ENCODE measurements at regions not wholly inside any gene's neighbourhood (a gene's known extent, or its start where the extent isn't known, plus 50 kb on each side); places are given as distances from the start of the nearest gene placed in this dataset.

DNA sequence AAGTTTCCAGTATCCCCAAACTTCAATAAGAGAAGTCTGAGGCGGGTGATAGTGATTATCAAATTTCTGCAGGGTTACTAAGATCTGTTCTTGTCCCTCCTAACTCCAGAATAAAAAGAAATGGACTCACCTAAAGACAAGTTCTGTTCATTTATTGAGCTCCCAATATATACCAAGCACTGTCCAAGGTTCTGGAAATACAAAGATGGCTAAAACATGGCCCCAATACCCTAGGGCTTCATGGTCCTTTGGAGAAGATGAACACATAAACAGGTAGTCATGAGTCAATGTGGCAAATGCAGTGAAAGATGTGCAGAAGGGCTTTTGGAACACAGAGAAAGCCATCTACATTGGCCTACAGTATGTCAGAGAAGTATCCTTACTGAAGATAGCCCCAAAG, 231.2 kb downstream of the PPP1R2C start:
- Histone ChIP-seq H3K4me3 (no peak overlapping the region), H3K27me3 (no peaks in the 10 kb centered on the region), H3K9me3 (no peaks in the 10 kb centered on the region), H3K36me3 (no peaks in the 10 kb centered on the region)
- DNase-seq = no peak

DNA sequence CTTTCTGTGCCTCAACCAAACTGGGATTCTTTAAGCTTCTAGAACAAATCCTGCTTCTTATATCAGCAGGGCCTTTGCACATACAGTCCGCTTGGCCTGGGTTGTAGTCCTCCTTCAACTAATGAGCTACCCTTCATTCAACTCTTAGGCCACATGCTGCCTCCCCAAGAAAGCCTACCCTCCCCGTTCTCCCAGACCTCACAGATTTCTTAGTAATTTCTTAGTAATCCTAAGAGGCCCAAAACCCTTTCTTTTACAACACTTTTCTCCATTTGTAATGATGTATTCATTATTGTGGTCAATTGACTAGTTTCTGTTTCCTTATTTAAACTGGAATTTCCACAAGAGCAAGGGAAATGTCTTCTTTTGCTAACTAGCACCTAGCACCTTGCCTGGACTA, 233.1 kb downstream of the PPP1R2C start:
- no peak for DNase-seq
- no peaks in the 10 kb centered on the region for H3K9me3 ChIP-seq
- H3K27me3 ChIP-seq = no peaks in the 10 kb centered on the region
- no peak overlapping the region for H3K4me3 ChIP-seq
- H3K36me3 ChIP-seq = no peaks in the 10 kb centered on the region

DNA sequence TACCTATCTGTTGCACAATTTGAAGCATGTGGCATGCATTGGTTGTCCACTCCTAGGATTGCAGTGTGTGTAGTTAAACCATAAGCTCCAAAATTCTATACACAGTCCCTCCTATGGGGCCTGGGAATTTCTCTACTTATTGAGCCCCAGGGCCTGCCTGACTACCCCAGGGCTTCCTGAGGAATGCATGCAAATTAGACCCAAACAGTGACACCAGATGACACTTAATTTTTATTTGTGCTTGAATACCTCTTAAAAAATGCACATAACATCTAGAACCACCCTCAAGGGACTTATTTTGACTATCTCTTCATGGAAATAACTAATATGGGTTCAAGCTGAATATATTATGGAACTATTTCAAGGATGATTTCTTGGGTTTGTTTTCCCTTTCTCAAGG, 236.4 kb downstream of the PPP1R2C start:
- Histone ChIP-seq H3K27me3 (no peaks in the 10 kb centered on the region), H3K9me3 (no peaks in the 10 kb centered on the region), H3K36me3 (no peaks in the 10 kb centered on the region), H3K4me3 (no peak overlapping the region)
- no peak for DNase-seq

DNA sequence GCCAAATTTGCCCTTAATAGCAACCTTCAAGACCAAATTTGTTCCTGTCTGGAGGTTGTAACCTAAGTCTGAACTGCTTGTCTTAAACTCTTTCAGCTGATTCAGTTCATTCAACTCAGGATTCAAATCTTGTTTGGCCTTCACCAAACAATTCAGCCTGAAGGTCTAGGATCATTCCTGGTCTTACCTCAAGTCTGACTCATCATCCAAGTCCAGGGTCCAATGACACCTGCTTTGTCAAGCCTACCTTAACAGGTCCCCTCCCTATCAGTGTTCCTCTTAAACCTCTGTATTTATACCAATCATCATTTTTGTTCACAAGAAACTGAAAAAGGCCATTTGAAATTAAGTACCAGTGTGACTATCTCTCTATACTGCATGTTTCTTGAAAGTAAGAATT, 237.8 kb downstream of the PPP1R2C start:
- H3K9me3 ChIP-seq = no peaks in the 10 kb centered on the region
- H3K4me3 ChIP-seq = no peak overlapping the region
- DNase-seq = no peak
- no peaks in the 10 kb centered on the region for H3K36me3 ChIP-seq
- no peaks in the 10 kb centered on the region for H3K27me3 ChIP-seq

DNA sequence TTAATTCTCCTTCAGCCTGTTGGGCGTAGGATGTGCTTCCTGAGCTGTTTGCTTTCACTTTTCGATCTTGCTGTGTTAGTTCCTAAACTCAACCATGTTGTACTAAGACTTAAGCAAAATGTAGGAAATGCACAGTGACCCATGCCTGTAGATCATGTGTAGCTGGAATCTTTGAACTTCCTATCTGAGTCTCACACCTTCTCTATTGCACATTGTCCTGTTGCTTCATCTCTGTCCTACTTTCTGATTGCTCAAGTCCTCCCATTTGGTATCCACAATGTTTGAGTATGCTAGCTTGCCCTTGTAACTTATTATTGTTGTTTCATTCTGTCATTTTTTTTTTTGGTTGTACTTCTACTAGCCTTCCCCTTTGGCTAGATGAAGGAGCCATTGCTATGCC, 239.6 kb downstream of the PPP1R2C start:
- no peak for DNase-seq
- Histone ChIP-seq H3K4me3 (no peak overlapping the region), H3K9me3 (no peaks in the 10 kb centered on the region), H3K27me3 (no peaks in the 10 kb centered on the region), H3K36me3 (no peaks in the 10 kb centered on the region)

DNA sequence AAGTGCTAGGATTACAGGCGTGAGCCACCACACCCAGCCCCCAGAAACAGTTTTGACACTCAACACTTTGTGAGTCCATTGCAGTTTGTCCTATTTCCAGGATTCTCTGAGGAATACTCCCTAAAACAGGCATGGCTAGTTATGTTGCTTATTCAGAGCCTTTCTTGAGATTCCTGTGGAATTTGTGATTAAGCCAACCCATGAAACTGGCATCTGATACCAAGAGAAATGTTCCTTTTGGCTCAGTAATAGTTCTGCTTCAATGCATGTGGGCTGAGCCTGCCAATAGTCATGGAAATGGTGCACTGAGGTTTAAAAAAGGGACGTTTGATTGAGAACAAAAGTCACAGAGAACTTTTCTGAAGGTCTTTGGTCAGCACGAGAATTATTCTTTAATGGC, 241.7 kb downstream of the PPP1R2C start:
- H3K36me3 ChIP-seq = no peaks in the 10 kb centered on the region
- H3K9me3 ChIP-seq = no peaks in the 10 kb centered on the region
- H3K4me3 ChIP-seq = no peak overlapping the region
- H3K27me3 ChIP-seq = no peaks in the 10 kb centered on the region
- DNase-seq = no peak

DNA sequence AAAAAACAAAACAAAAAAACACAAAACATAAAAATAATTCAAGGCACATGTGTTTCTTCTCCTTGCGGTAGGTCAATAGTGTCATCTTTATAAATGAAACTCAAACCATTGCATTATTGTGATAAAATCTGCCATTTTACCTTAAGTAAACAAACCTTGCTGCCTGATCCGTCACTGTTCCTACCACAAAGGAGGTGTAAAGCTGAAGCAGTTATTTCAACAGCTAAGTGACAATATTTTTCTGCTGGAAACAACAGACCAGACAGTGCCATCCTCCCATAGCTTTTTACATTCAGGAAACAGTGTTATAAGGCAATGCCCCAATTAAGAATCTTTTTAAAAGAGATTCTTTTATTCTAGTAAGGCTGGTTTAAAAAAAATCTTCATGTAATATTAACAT, 242.7 kb downstream of the PPP1R2C start:
- Histone ChIP-seq H3K36me3 (no peaks in the 10 kb centered on the region), H3K9me3 (no peaks in the 10 kb centered on the region), H3K27me3 (no peaks in the 10 kb centered on the region), H3K4me3 (no peak overlapping the region)
- DNase-seq = no peak

DNA sequence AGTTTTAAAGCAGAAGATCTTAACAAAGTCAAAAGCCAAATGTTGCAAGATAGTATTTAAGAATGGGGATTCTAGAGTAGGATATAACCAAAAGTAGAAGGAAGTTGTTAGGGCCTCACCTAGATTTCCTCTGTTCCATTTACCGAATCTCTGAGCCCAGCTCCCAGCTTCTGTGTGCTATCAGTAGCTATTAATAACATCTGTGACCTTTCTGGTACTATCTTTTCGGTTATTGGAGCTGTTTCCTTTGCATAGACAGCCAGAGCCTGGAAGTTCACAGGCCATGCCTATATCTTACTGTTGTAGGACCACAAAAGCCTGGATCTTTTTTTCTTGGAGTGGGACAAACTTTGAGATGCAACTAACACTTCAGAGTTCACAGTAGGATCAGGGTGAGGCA, 244.2 kb downstream of the PPP1R2C start:
- no peaks in the 10 kb centered on the region for H3K27me3 ChIP-seq
- DNase-seq = no peak
- H3K9me3 ChIP-seq = no peaks in the 10 kb centered on the region
- H3K4me3 ChIP-seq = no peak overlapping the region
- no peaks in the 10 kb centered on the region for H3K36me3 ChIP-seq

DNA sequence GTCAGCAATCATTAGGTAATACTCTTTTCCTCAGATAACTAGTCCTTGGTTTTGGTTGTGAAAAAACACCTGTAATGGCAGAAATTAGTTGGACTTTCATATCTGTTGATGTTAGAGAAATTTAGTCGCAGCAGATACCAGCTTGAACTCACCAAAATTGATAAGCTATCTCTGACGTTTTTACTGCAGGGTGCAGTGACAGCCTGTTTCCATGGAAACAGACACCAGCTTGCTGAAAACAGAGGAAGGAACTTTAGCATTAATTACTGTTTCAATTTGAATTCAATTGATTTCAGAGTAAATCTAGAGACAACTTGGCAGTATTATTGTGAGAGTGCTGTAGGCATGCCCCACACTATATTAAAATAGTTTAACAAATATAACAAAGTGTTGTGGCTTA, 246.5 kb downstream of the PPP1R2C start:
- no peak for DNase-seq
- H3K4me3 ChIP-seq = no peak overlapping the region

DNA sequence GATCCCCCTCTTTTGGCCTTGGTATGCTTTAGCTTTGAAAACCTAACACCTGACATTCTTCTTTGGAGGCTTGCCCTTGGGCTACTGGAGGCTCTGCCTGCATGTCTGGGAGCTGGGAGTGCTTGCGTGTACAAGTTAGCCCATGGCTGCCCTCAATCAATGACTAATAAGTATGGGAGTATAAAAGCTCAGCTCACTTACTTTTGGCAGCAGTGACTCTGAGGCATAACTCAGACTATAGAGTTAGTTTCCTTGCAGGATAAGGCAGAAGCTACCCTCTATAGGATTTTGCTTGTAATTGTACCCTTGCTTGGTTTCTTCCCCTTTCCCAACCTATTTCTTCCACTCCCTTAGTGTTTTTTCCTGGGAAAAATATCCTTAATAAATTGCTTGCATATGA, 247.9 kb downstream of the PPP1R2C start:
- Histone ChIP-seq H3K27me3 (no peaks in the 10 kb centered on the region), H3K4me3 (no peak overlapping the region), H3K9me3 (no peaks in the 10 kb centered on the region), H3K36me3 (no peaks in the 10 kb centered on the region)
- DNase-seq = peak; percentile 14

More for the DNA sequence above, 246.5 kb downstream of the PPP1R2C start:
- Histone ChIP-seq H3K27me3 (no peaks in the 10 kb centered on the region), H3K36me3 (no peaks in the 10 kb centered on the region), H3K9me3 (no peaks in the 10 kb centered on the region)

DNA sequence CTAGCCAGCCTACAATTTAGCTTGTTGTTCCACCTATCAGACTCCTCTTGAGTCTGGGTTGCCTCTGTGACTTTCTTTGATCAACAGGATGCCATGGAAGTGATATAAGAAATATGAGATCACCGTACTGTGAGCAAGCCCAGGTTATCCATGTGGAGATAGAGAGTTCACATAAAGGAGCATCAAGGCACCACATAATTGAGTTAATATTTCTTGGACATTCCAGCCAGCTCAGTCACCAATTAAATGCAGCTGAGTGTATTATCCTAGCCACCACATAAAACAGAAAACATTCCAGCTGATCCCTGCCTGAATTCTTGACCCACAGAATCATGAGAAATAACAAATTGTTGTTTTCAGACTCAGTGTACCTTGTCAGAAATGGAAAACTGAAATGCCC, 253.6 kb downstream of the PPP1R2C start:
- H3K27me3 ChIP-seq = no peaks in the 10 kb centered on the region
- DNase-seq = no peak
- H3K4me3 ChIP-seq = no peak overlapping the region
- no peaks in the 10 kb centered on the region for H3K36me3 ChIP-seq
- no peaks in the 10 kb centered on the region for H3K9me3 ChIP-seq

DNA sequence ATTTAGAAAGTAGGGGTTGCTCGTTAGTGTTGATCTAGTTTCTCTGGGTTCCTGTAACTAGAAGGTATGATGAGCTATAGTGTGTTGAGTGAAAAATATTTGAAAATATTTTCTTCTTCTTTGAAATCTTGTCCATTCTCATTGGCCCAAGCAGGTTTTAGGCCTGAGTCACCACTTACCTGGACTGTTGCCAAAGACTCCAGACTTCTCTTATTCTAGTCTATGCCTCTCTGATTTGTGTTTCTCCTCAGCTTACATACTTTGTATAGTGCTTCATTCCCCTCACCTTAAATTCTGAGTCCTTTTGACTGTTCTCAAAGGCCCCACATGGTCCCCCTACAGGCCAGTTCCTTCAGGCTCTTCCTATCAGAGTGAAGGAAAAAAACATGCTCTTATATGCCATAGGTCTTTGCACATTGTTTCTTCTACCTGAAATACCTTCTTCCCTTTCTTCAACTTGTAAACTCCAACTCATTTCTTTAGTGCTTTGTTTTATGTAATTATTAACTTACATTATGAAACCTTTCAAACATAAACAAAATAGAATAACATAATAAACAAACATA, 258.2 kb downstream of the PPP1R2C start:
- Histone ChIP-seq H3K27me3 (no peaks in the 10 kb centered on the region), H3K36me3 (no peaks in the 10 kb centered on the region), H3K9me3 (no peaks in the 10 kb centered on the region), H3K4me3 (no peak overlapping the region)
- DNase-seq = no peak

DNA sequence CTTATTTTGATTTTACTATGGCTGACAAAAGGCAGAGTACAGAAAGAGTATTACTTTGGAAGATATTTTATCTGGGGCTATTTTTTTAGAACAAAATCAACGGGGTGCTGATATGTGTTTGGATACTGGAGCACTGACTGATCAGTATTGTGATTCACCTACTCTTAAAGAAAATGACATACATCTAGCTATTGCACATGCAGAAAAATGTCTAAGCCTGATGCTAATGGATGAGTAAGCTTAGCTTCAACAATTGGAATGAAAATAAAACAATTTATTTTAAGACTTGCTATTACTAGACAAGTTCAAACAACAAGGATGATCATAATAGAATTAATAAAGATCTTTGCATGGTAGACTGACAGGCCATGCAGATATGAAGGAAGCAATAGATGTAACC, 262.0 kb downstream of the PPP1R2C start:
- no peaks in the 10 kb centered on the region for H3K27me3 ChIP-seq
- DNase-seq = no peak
- H3K36me3 ChIP-seq = no peaks in the 10 kb centered on the region
- no peak overlapping the region for H3K4me3 ChIP-seq
- no peaks in the 10 kb centered on the region for H3K9me3 ChIP-seq

DNA sequence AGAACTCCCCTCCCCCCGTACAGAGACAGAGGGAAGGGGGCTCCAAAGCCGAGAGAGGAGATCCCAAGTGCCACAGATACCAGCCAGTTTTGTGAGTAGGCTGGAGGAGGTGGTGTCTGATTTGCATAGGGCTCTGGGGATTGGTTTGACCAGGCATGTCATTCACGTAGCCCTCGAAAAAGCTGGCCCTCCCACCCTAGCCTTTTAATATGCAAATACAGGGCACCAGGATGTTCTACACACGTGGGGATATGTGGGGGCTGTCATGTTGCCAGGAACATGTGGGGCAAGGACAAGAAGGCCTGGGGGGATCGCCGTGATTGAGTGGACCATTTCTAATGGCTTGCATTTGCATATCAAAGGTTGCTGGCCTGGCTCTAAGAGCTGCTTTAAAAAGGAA, 272.9 kb downstream of the PPP1R2C start:
- no peaks in the 10 kb centered on the region for H3K9me3 ChIP-seq
- no peaks in the 10 kb centered on the region for H3K27me3 ChIP-seq
- H3K36me3 ChIP-seq = no peaks in the 10 kb centered on the region
- no peak for DNase-seq
- no peak overlapping the region for H3K4me3 ChIP-seq

DNA sequence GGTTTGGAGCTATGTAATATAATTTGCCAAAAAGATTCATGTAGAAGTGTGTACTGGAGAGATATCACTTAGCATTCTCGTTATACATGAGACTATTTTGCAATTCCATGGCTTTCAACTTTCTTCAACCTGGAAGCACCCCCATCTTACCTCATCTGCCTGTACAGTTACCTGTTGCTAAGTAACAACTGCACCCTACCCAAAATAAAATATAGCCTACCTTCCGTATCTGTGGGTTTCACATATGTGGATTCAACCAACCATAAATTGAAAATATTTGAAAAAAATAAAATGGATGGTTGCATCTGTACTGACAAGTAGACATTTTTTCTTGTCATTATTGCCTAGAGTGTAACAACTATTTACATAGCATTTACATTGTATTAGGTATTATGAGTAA, 278.3 kb downstream of the PPP1R2C start:
- H3K27me3 ChIP-seq = no peaks in the 10 kb centered on the region
- no peak overlapping the region for H3K4me3 ChIP-seq
- DNase-seq = no peak
- no peaks in the 10 kb centered on the region for H3K9me3 ChIP-seq
- H3K36me3 ChIP-seq = no peaks in the 10 kb centered on the region

DNA sequence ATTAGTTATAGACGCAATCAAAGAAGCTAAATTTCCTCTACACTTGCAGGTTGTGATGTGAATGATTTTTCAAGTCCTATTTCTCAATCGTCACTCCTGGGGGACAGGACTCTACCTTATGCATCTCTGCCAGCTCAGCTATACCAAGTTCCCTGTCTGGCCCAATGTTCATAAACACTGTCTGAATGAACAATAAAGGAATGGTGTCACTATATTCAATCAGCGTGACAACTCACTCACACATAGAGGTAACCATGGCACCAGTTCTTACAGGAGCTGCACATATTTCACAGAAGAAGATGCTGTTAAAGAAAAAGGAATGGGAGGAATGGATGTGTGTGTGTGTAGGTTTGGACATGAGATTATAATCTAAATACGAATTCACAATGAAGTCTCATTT, 280.6 kb downstream of the PPP1R2C start:
- Histone ChIP-seq H3K4me3 (no peak overlapping the region), H3K9me3 (no peaks in the 10 kb centered on the region), H3K27me3 (no peaks in the 10 kb centered on the region), H3K36me3 (no peaks in the 10 kb centered on the region)
- DNase-seq = no peak

DNA sequence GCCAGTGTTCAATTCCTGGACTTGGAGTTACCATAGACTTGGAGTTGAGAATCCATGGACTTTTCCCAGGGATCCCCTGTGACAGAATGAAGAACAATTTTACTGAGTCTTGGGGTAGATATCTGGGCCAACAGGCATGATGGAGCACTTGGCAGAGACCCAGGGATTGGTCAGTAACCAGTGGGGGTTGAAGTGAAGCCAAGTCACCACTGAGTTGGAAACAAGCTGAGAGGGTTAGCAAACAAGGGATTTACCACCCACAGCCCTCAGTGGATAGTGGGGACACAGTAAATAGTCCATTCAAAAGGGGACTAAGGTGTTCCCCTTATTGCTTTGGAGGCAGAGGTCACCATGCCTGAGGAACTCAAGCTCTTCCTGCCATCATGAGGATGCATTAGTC, 281.7 kb downstream of the PPP1R2C start:
- Histone ChIP-seq H3K4me3 (no peak overlapping the region), H3K27me3 (no peaks in the 10 kb centered on the region), H3K9me3 (no peaks in the 10 kb centered on the region), H3K36me3 (no peaks in the 10 kb centered on the region)
- DNase-seq = no peak

DNA sequence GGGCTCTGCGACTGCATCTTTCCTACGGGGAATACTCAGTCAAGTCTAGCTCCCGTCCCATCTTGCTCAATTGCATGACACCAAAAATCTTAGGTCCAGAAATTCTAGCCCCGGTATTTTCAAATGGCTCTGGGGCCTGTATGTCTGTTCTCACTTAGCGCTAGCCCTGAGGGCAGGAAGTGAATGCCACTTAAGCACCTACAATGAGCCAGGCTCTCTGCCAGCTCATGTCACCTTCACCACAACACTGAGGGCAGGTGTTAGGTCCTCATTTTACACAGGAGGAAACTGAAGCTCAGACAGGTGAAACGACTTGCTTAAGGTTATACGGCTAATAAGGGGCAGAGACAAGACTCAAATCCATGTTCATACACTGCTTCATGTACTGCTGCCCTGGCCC, 282.8 kb downstream of the PPP1R2C start:
- Histone ChIP-seq H3K27me3 (no peaks in the 10 kb centered on the region), H3K36me3 (no peaks in the 10 kb centered on the region), H3K9me3 (no peaks in the 10 kb centered on the region), H3K4me3 (no peak overlapping the region)
- DNase-seq = no peak
